Pancreas (tissue), 10 donors: ENCODE measurements at regions not wholly inside any gene's neighbourhood (a gene's known extent, or its start where the extent isn't known, plus 50 kb on each side); places are given as distances from the start of the nearest gene placed in this dataset.
A peak's percentile ranks its signal among the peaks of the same experiment; 100 is the strongest.

Experiments used
- ATAC-seq, 4 donors: fragments of 200-7000 bp; cut with Tn5 transposase; one replicate each; pipeline versions ENCODE4 v1.8.0 to v1.9.1; 2020; ENCODE audit warnings: mild to moderate bottlenecking in 4 of 4, moderate library complexity in 4 of 4
- DNase-seq, 6 donors: peaks; one replicate each; pipeline ENCODE4 v3.0.0-alpha.2; 2020
- FAIRE-seq: peaks from 2 replicates; lab custom pipeline; 2012; peaks lifted over from hg19 to GRCh38; lab: Jason Lieb, UNC
- H3K27ac ChIP-seq, 4 donors: fragments of 200-600 bp; sonication (generic); 1 replicate in 3 of 4; 2 replicates in 1 of 4; pipeline versions ENCODE4 v1.5.0 to v1.8.0; 2020
- H3K27me3 ChIP-seq, 4 donors: fragments of 200-600 bp; one replicate each; pipeline ENCODE4 v1.8.0; 2021
- H3K36me3 ChIP-seq, 3 donors: fragments of 200-600 bp; sonication (generic) in 1 of 3; one replicate each; pipeline versions ENCODE4 v1.5.0 to v1.8.0; 2020 to 2021
- H3K4me1 ChIP-seq, 3 donors: fragments of 200-600 bp; one replicate each; pipeline ENCODE4 v1.8.0; 2021
- H3K4me3 ChIP-seq, 4 donors: fragments of 200-600 bp; sonication (generic) in 2 of 4; one replicate each; pipeline versions ENCODE4 v1.5.0 to v1.8.0; 2020 to 2021
- H3K9me3 ChIP-seq, 4 donors: fragments of 200-600 bp; one replicate each; pipeline ENCODE4 v1.8.0; 2021
- WGBS, 2 donors: extraction: QIAGEN DNeasy Blood & Tissue Kit; methylation state at CpG; one replicate each; pipeline ENCODE4 v1.1.7; 2013; 5-methylcytosine and 5-hydroxymethylcytosine counted together
- intact Hi-C, 3 donors: fragments of 100-400 bp; cut with DNase I; formaldehyde crosslinking; loops; one replicate each; pipeline versions ENCODE4 v1.11.1 to v1.14.2; 2022
- TF ChIP-seq, protein P1 (sequence below), 4 donors: fragments of 200-600 bp; sonication (generic) in 3 of 4; IDR thresholded peaks; one replicate each; pipeline versions ENCODE4 v1.5.0 to v1.8.0; 2021; ENCODE audit warnings: antibody characterized with exemption in 4 of 4
- donor health status: healthy with polysubstance abuse.
- donor health status: DM: no; HTN: no; CAD: no; lungs with moderate emphysema.
- donor health status: DM: no; HTN: no; CAD: no.
- donor health status: control.
- donor health status: control.
- donor health status: Bipolar disorder and iron deficiency.
- donor health status: DM: yes; HTN: yes; CAD: no.
- donor health status: DM: no; HTN: no; CAD: no.
- donor health status: DM: no; HTN: no; CAD: no.
- donor health status: DM: yes; HTN: yes; CAD: no.

DNA sequence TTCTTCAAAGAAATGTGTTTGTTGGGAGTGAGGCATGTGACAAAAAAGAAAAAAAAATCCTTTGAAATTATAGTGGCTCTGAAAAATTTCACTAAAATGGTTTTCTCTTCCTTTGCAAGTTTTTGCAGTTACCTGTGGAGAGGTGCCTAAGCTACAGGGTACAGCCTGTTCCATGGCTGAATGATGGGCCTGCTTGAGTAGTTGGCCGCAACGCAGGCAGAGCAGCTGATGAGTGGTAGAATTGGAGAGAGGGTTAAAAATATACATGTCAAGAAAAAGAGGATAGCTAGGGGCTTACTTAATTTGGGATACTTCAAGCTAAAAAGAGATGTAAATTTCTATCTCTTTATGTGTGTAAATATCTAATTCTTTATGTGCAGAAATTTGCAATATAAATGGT, 629.1 kb upstream of the SLC10A2 start:
- intact Hi-C loops, result no loop called here
- Histone ChIP-seq H3K9me3 (no peaks in the 10 kb centered on the region), H3K4me1 (no peaks in the 10 kb centered on the region), H3K36me3 (no peaks in the 10 kb centered on the region), H3K27ac (no peak overlapping the region), H3K27me3 (no peaks in the 10 kb centered on the region), H3K4me3 (no peak overlapping the region)
- 70 to 80% methylated on average over 2 of the region's 2 CpGs for WGBS, 2 donors
- DNase-seq (no peak), ATAC-seq (no peak), FAIRE-seq (no peak)
- TF ChIP-seq, protein P1, sequence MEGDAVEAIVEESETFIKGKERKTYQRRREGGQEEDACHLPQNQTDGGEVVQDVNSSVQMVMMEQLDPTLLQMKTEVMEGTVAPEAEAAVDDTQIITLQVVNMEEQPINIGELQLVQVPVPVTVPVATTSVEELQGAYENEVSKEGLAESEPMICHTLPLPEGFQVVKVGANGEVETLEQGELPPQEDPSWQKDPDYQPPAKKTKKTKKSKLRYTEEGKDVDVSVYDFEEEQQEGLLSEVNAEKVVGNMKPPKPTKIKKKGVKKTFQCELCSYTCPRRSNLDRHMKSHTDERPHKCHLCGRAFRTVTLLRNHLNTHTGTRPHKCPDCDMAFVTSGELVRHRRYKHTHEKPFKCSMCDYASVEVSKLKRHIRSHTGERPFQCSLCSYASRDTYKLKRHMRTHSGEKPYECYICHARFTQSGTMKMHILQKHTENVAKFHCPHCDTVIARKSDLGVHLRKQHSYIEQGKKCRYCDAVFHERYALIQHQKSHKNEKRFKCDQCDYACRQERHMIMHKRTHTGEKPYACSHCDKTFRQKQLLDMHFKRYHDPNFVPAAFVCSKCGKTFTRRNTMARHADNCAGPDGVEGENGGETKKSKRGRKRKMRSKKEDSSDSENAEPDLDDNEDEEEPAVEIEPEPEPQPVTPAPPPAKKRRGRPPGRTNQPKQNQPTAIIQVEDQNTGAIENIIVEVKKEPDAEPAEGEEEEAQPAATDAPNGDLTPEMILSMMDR (IDR thresholded peaks at IDR 0.05), result no peak

DNA sequence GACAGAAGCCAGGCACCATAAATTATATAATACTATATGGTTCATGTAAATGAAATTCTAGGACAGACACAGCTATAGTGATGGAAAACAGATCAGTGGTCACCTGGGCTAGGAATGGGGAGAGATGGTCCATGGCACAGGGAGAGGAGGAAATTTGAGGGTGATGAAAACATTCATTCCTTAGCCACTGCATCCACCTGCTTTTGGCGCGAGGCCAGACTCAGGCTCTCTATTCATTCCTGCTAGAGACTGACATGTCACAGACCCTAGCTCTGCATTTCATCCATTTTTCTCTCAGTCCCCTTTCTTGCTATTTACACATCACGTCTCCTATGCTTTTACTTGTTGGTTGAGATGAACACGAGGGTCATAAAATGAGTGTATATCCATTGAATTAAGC, 628.3 kb upstream of the SLC10A2 start:
- no peak for FAIRE-seq
- Histone ChIP-seq H3K27me3 (no peaks in the 10 kb centered on the region), H3K4me3 (no peak overlapping the region), H3K9me3 (no peaks in the 10 kb centered on the region), H3K4me1 (no peaks in the 10 kb centered on the region), H3K27ac (no peak overlapping the region), H3K36me3 (no peaks in the 10 kb centered on the region)
- no peak for ATAC-seq
- TF ChIP-seq, protein P1 (IDR thresholded peaks at IDR 0.05), result no peak
- intact Hi-C loops, result no loop called here
- peak in 2 of 6 donors; percentile 48 to 52 for DNase-seq
- WGBS, 2 donors, result 54 to 65% methylated on average over 4 of the region's 4 CpGs

DNA sequence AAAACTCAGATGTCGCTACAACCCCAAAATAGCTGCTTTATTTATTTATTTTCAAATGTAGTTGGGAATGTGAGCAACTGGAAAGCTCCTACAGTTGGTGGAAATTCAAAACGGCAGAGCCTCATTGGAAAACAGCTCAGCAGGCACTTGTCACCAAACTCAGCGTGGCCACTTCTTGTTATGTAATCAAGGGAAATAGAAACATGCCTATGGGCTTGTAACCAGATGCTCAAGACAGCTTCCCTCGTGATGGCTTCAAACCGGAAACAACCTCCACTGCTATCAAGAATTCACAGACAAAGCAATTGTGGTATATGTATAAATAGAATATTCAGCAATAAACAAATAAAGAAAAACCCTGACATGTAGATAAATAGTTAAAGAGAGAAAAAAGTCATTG, 627.8 kb upstream of the SLC10A2 start:
- H3K36me3 ChIP-seq, result no peaks in the 10 kb centered on the region
- FAIRE-seq (no peak), DNase-seq (no peak), ATAC-seq (no peak)
- no peak overlapping the region for H3K27ac ChIP-seq
- H3K27me3 ChIP-seq, result no peaks in the 10 kb centered on the region
- H3K4me1 ChIP-seq, result no peaks in the 10 kb centered on the region
- 30 to 32% methylated on average over 5 of the region's 5 CpGs for WGBS, 2 donors
- H3K9me3 ChIP-seq, result no peaks in the 10 kb centered on the region
- intact Hi-C loops, result no loop called here
- H3K4me3 ChIP-seq, result no peak overlapping the region
- TF ChIP-seq, protein P1 (IDR thresholded peaks at IDR 0.05), result no peak

DNA sequence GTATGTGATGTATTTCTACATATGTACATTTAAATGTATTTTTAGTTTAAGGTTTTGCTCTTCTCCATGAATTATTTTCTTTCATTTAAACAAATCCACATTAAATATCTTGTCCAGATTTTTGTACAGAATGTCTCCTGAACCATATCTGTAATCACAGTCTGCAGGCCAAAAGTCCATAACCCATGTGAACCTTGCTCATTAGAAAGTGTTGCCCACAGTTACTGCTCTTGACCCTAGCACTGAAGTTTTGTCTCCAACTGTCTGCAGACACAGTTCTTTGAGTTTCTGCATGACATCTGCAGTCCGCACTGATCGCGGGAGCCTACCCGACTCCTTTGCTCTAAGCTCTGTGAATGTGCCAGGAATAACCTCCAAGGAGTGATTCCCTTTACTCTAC, 626.2 kb upstream of the SLC10A2 start:
- 76 to 80% methylated on average over 4 of the region's 4 CpGs for WGBS, 2 donors
- FAIRE-seq, result no peak
- Histone ChIP-seq H3K4me3 (no peak overlapping the region), H3K4me1 (no peaks in the 10 kb centered on the region), H3K27me3 (no peaks in the 10 kb centered on the region), H3K9me3 (no peaks in the 10 kb centered on the region), H3K36me3 (no peaks in the 10 kb centered on the region), H3K27ac (no peak overlapping the region)
- ATAC-seq, result no peak
- DNase-seq, result no peak
- TF ChIP-seq, protein P1 (IDR thresholded peaks at IDR 0.05), result no peak
- intact Hi-C loops, result no loop called here

DNA sequence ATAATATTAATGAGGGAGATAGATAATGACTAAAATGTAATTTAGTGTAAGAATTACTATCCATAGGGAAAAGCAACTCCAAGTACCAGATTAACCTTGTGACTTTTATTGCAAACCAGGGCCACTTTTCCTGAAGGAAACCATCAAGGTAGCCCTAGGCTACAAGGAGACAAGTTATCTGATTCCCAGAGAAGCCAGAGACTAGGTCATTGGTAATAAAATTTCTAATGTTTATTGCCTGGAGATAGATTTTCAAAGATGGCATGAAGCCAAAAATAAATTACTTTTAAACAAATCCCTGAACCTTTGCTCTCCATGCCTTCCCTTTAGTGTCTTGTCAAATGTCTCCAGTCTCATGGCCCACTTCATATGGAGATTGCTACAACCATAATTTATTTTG, 610.1 kb upstream of the SLC10A2 start:
- ATAC-seq (no peak), DNase-seq (no peak), FAIRE-seq (no peak)
- no peaks in the 10 kb centered on the region for H3K9me3 ChIP-seq
- no peak overlapping the region for H3K27ac ChIP-seq
- H3K27me3 ChIP-seq, result no peaks in the 10 kb centered on the region
- TF ChIP-seq, protein P1 (IDR thresholded peaks at IDR 0.05), result no peak
- no peaks in the 10 kb centered on the region for H3K36me3 ChIP-seq
- H3K4me1 ChIP-seq, result no peaks in the 10 kb centered on the region
- intact Hi-C loops, result no loop called here
- no peak overlapping the region for H3K4me3 ChIP-seq
